Stomach smooth muscle (tissue), 2 donors: ENCODE measurements at regions not wholly inside any gene's neighbourhood (a gene's known extent, or its start where the extent isn't known, plus 50 kb on each side); places are given as distances from the start of the nearest gene placed in this dataset.
"Not testable (repeated sequence)": the region's sequence is repeated elsewhere in the genome, so short reads cannot be mapped to it uniquely, and the experiment has no call there.

Experiments used
- H3K27ac ChIP-seq: one replicate; pipeline ENCODE4 v1.7.0; 2013; ENCODE audit warnings: mild to moderate bottlenecking, low read length, inconsistent platforms
- H3K27me3 ChIP-seq, 2 donors: one replicate each; pipeline ENCODE4 v1.7.0; 2013; ENCODE audit warnings: low read length in 2 of 2; ENCODE audit not compliant: insufficient read depth in 2 of 2, control insufficient read depth in 1 of 2
- H3K36me3 ChIP-seq, 2 donors: one replicate each; pipeline ENCODE4 v1.7.0; 2013; ENCODE audit warnings: low read length in 2 of 2; ENCODE audit not compliant: control insufficient read depth in 2 of 2, insufficient read depth in 2 of 2
- H3K4me1 ChIP-seq: one replicate; pipeline ENCODE4 v1.7.0; 2013; ENCODE audit warnings: low read length; ENCODE audit not compliant: control insufficient read depth, insufficient read depth
- H3K4me3 ChIP-seq, 2 donors: one replicate each; pipeline ENCODE4 v1.7.0; 2013; ENCODE audit warnings: low read length in 2 of 2
- H3K9ac ChIP-seq, 2 donors: one replicate each; pipeline ENCODE4 v1.7.0; 2013; ENCODE audit warnings: low read length in 2 of 2, mild to moderate bottlenecking in 1 of 2
- H3K9me3 ChIP-seq, 2 donors: one replicate each; pipeline ENCODE4 v1.7.0; 2013; ENCODE audit warnings: low read length in 2 of 2; ENCODE audit not compliant: control insufficient read depth in 2 of 2
- donor health status: healthy.
- donor health status: Pancreatic carcinoma.

DNA sequence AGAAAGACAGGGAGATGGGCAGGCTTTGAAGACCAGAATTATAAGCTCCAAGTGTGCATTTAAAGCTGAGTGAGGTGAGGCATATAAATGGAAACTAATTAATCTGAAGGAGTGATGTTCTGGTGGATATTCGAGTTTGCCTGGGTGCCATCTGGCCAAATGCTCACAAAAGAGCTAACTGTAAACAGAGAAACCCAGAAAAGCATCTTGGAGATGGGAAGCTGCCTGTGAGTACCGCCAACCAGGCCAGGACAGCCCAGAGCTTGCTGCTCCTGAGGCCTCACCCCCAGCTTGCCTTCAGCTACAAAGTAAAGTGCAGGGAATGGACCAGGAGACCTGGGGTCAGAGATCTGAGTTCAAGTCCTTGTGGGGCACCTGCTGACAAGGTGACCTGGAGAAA is 446.1 kb upstream of the MYT1L start:
- no peak overlapping the region for H3K9ac ChIP-seq
- H3K9me3 ChIP-seq = peaks cover 4 to 10% of the 10 kb centered on the region in 2 donors
- H3K4me3 ChIP-seq = no peak overlapping the region
- H3K27ac ChIP-seq = no peak overlapping the region
- peaks cover 0 to 5% of the 10 kb centered on the region in 2 donors for H3K27me3 ChIP-seq
- H3K4me1 ChIP-seq = no peaks in the 10 kb centered on the region
- no peaks in the 10 kb centered on the region for H3K36me3 ChIP-seq

DNA sequence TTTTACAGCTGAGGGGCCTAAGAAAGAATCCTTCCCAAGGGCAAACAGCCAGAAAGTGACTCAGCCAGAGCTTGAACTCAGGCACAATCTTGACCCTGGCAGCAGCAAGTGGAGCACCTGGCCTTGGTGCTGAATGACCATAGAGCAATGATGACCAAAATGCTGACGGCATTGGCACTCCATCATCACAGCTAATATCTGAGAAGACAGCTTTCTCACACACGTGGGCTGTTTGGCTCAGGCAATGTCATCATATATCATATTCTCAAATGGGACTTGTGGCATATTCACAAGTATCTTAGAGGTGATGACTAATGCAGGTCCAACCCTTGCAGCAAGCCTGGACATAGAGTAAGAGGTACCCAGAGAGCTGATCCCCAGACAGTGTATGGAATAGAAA is 443.9 kb upstream of the MYT1L start:
- no peak overlapping the region for H3K4me3 ChIP-seq
- no peaks in the 10 kb centered on the region for H3K4me1 ChIP-seq
- H3K9me3 ChIP-seq = peaks cover 0 to 7% of the 10 kb centered on the region in 2 donors
- no peak overlapping the region for H3K9ac ChIP-seq
- H3K27me3 ChIP-seq = peaks cover 0 to 2% of the 10 kb centered on the region in 2 donors
- H3K27ac ChIP-seq = no peak overlapping the region
- H3K36me3 ChIP-seq = no peaks in the 10 kb centered on the region

DNA sequence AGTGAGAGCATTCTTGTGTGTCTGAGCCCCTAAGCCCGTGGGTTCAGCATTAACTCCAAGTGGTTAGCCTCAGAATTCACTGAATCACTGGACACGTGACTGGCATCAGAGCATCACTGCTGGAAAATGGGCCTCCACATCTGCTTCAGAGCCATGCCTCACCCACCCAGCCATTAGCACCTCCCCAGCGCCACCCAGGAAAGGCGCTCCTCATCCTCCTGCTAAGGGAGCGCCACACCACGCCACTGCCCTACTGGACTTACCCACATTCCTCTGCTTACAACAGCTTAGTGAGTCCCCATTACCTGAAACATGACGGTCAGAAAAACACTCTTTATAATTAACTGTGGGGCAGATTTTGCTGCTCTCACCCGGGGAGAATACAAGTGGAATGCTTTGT is 442.6 kb upstream of the MYT1L start:
- Histone ChIP-seq H3K9me3 (peaks cover 0 to 7% of the 10 kb centered on the region in 2 donors), H3K9ac (no peak overlapping the region), H3K27ac (no peak overlapping the region), H3K4me3 (no peak overlapping the region), H3K4me1 (no peaks in the 10 kb centered on the region), H3K36me3 (no peaks in the 10 kb centered on the region), H3K27me3 (peaks cover 0 to 2% of the 10 kb centered on the region in 2 donors)

DNA sequence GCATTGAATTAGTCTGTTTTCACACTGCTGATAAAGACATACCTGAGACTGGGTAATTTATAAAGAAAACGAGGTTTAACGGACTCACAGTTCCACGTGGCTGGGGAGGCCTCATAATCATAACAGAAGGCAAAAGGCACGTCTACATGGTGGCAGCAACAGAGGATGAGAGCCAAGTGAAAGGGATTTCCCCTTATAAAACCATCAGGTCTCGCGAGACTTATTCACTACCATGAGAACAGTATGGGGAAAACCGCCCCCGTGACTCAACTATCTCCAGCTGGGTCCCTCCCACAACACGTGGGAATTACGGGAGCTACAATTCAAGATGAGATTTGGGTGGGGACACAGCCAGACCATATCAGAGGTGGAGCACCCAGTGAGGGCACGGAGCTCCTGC is 442.0 kb upstream of the MYT1L start:
- H3K36me3 ChIP-seq, H3K4me3 ChIP-seq, H3K27ac ChIP-seq, H3K27me3 ChIP-seq, H3K9ac ChIP-seq, H3K9me3 ChIP-seq, H3K4me1 ChIP-seq: not testable (repeated sequence)

DNA sequence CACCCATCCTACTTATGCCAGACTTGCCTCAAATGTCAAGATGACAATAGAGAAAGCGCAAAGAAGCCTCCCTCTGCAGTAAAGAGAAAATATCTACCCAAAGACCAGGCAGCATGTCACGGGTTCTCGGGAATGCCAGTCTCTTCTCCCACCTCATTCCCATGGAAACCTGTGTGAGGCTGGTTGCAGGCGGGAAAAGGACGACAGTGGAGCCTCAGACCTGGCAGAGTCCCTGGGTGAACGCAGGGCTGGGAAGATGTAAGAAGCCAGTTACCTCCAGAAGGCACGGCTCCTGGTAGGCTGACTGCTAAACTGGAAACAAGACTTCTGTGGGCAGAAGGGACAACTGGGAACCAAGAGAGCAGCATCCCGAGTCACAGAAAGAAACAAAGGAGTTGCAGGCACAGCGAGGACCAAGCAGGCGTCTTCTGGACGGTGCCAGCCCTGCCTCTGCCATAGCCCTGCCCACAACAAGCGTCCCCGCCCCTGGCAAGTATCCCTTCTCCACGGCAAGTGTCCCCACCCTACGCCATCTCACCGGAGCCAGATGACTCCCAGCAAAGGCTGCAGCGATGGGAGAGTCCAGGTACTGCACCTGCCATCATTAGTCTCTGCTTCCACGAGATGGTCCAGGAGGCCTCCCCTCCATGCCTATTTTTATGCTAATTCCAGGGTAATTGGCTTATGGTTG is 440.8 kb upstream of the MYT1L start:
- Histone ChIP-seq H3K27me3 (peaks cover 0 to 3% of the 10 kb centered on the region in 2 donors), H3K27ac (no peak overlapping the region), H3K36me3 (no peaks in the 10 kb centered on the region), H3K9me3 (peaks cover 0 to 7% of the 10 kb centered on the region in 2 donors), H3K9ac (no peak overlapping the region), H3K4me1 (no peaks in the 10 kb centered on the region), H3K4me3 (no peak overlapping the region)

DNA sequence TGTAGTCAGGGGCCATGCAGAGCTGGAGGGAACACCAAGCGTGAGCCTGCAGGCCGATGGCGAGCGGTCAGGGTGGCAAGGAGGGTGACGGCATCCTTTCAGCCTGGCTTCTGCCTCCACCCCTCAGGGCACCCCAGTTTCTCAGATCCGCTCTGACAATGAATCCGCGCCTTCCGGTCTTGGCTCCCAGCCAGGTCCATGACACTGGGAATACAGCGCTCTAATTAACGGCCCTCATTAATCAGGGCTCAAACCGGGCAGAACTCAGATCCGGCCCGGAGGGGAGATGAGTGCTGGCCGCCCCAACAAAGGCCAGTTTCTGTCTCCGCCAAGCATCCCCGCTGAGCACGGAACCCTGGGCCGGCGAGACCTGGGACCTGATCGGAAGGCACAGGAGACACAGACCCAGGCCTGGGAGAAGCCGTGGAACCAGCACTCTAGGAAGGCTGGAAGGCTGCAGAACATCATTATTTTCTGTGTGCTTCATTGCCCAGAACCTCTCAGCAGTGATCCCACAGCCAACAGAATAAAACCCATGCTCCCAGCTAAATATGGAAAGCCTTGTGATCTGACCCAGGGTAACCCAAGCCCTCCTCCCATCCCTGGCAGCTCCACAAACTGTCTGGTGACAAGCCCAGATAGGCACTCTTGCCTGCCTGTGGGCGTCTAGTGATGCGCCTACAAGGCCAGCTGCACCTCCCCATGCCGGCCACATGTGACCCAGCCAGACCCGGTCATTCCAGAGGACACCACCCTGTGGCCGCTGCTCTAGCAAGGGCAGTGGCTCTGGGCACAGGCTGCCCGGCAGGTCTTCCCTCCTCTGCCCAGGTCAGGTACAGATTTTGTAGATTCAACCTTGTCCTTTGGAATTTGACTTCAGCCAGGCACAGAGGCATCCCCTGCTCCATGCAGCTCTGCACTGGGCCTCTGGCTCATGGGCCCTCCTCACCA is 438.7 kb upstream of the MYT1L start:
- Histone ChIP-seq H3K36me3 (no peaks in the 10 kb centered on the region), H3K27me3 (peaks cover 0 to 3% of the 10 kb centered on the region in 2 donors), H3K27ac (no peak overlapping the region), H3K9ac (no peak overlapping the region), H3K9me3 (no peaks in the 10 kb centered on the region), H3K4me1 (peaks cover 3% of the 10 kb centered on the region), H3K4me3 (peak overlapping the region in 1 of 2 donors; percentile 3)

DNA sequence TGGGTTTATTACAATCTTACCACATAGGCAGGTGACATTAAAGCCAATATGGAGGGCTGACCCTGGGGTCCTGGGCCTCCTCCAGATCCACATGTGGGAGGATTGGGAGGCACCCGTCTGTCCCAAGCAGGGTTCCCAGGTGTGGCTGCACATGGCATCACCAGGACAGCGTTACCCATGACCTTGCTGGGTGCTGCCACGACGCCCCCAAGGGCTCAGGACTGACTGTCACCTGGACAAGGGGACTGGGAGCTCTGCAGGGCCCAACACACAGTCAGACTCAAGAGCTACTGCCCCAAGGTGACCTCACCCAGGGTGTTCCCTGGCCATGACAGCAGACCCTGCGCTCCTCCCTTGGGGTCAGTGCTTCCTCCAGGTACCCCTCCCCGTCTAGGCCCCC is 437.4 kb upstream of the MYT1L start:
- Histone ChIP-seq H3K9ac (no peak overlapping the region), H3K27ac (no peak overlapping the region), H3K36me3 (no peaks in the 10 kb centered on the region), H3K9me3 (no peaks in the 10 kb centered on the region), H3K4me1 (peaks cover 8% of the 10 kb centered on the region), H3K27me3 (peaks cover 0 to 3% of the 10 kb centered on the region in 2 donors), H3K4me3 (no peak overlapping the region)

DNA sequence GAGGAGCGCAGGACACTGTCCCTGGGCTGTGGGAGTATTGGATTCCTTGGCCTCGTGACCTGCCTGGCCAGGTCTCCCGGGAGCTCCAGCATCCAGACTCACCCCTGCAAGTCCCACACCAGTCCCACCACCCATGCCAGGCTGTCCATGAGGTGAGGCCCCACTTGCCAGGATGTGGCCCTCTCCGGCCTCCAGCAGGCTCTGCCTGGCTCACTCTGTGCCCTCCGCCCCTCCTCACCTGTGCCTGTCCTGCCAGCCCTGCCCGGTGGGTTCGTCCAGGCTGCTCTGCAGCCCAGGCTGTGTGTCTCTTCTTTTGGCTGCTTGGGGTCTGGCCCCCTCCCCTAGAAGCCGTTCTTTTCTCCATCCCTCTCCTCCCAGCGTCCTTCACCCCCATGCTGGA is 436.8 kb upstream of the MYT1L start:
- H3K27ac ChIP-seq = no peak overlapping the region
- peaks cover 0 to 3% of the 10 kb centered on the region in 2 donors for H3K27me3 ChIP-seq
- H3K9ac ChIP-seq = no peak overlapping the region
- H3K4me3 ChIP-seq = no peak overlapping the region
- H3K4me1 ChIP-seq = peaks cover 13% of the 10 kb centered on the region
- no peaks in the 10 kb centered on the region for H3K9me3 ChIP-seq
- no peaks in the 10 kb centered on the region for H3K36me3 ChIP-seq

DNA sequence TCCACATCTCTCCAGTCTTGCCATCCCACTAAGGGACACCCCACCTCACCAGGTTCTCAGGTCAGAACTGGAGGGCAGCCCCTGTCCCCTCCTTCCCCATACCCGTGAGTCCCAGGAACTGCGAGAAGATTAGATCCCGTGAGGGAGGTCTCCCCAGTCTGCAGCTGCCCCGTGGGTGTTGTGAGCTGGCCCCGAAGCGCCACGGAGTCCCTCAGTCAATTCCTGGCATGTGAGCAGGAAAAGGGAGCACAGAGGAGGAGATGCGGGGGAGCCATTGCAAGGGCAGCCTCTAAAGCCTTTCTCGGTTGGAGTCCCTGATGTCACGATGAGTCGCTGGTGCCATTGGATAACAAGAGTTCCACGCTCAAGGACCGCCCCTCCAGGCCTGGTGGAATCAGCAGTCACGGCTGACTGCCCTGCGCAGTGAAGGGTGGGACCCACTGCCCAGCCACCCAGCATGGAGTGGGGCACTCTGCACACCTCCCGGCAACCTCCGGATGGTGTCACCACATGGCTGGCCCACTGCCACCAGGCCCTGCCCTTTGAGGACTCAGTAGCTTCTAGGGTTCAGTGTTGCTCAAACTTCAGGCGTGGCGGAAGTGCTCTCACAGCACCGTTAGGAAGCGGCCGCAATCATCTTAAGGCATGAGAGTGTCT is 434.9 kb upstream of the MYT1L start:
- Histone ChIP-seq H3K4me3 (no peak overlapping the region), H3K9ac (no peak overlapping the region), H3K9me3 (peaks cover 0 to 3% of the 10 kb centered on the region in 2 donors), H3K36me3 (no peaks in the 10 kb centered on the region), H3K27me3 (peaks cover 0 to 2% of the 10 kb centered on the region in 2 donors), H3K4me1 (peaks cover 13% of the 10 kb centered on the region), H3K27ac (no peak overlapping the region)

DNA sequence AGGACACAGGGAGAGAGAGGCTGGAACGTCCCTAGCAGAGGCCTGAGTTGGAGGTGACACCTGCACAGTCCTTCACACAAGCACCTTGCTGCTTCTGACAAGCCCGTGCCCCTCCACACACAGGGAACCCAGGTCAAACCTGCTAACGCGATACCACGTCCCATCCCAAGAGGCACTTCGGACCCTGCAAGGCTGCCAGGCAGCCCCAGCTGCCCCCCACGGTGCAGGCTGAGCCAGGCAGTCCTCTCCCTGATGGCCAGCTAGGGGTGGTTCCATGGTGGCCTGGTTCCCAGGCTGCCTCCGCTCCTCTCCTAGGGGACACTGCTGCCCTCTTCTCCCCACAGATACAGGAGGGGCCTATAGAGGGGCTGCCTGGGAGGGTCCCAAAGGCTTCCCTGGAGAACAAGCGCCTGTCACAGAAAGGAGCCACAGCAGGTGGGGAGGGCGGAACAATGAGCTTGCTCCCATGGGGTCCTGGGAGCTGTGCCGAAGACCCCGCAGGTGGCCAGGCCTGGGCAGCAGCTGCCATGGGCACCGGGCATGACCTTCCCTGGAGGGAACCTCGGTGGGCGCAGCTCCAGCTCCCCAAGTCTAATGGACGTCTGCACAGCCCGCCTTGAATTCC is 434.2 kb upstream of the MYT1L start:
- H3K4me3 ChIP-seq = no peak overlapping the region
- H3K9ac ChIP-seq = no peak overlapping the region
- H3K9me3 ChIP-seq = peaks cover 4 to 10% of the 10 kb centered on the region in 2 donors
- peaks cover 13% of the 10 kb centered on the region for H3K4me1 ChIP-seq
- no peak overlapping the region for H3K27ac ChIP-seq
- peaks cover 0 to 2% of the 10 kb centered on the region in 2 donors for H3K27me3 ChIP-seq
- H3K36me3 ChIP-seq = no peaks in the 10 kb centered on the region
